K562 (cell line): ENCODE measurements at regions not wholly inside any gene's neighbourhood (a gene's known extent, or its start where the extent isn't known, plus 50 kb on each side); places are given as distances from the start of the nearest gene placed in this dataset.
A peak's percentile ranks its signal among the peaks of the same experiment; 100 is the strongest.

Experiments
- FOXA1 ChIP-seq: fragments of 450-650 bp; IDR thresholded peaks from 2 replicates; pipeline ENCODE4 v1.6.1; 2016; ENCODE audit warnings: mild to moderate bottlenecking, borderline replicate concordance
- GTF2F1 ChIP-seq: IDR thresholded peaks from 2 replicates; pipeline ENCODE4 v1.6.1; 2011; ENCODE audit warnings: low read depth, low read length, improper control_type of control experiment
- HNRNPUL1 ChIP-seq: fragments of 200-400 bp; formaldehyde crosslinking; IDR thresholded peaks from 2 replicates; pipeline ENCODE4 v1.6.1; 2017; ENCODE audit warnings: low read length
- MAFK ChIP-seq: IDR thresholded peaks from 2 replicates; pipeline ENCODE4 v1.6.1; 2011; ENCODE audit warnings: low read length, improper control_type of control experiment
- MCM3 ChIP-seq: fragments of 450-650 bp; IDR thresholded peaks from 2 replicates; pipeline ENCODE4 v1.6.1; 2016
- PBX2 ChIP-seq, 2 experiments: IDR thresholded peaks in 1 of 2; conservative IDR thresholded peaks in 1 of 2; 2 replicates each; pipeline ENCODE4 v1.6.1; 2016; ENCODE audit warnings: low read depth in 2 of 2, mild to moderate bottlenecking in 1 of 2, missing compliant biosample characterization in 1 of 2, missing genetic modification characterization in 1 of 2, moderate library complexity in 1 of 2
- PPARD ChIP-seq: fragments of 250-450 bp; sonication (Bioruptor Pico); IDR thresholded peaks from 2 replicates; pipeline ENCODE4 v1.8.0; 2022; ENCODE audit warnings: inconsistent platforms, mild to moderate bottlenecking, moderate library complexity
- REST ChIP-seq, 2 experiments: fragments of 450-650 bp; formaldehyde crosslinking in 1 of 2; IDR thresholded peaks; 2 replicates each; pipeline versions ENCODE4 v1.4.0 to v1.6.1; 2014 to 2020; ENCODE audit warnings: mild to moderate bottlenecking in 2 of 2, borderline replicate concordance in 1 of 2, low read depth in 1 of 2
- SMC3 ChIP-seq: conservative IDR thresholded peaks from 2 replicates; pipeline ENCODE4 v1.6.1; 2011; ENCODE audit warnings: low read depth, low read length, improper control_type of control experiment; ENCODE audit not compliant: insufficient read depth
- TEAD1 ChIP-seq, 2 experiments: fragments of 450-650 bp in 1 of 2; sonication (generic) in 1 of 2; formaldehyde crosslinking; IDR thresholded peaks; 2 replicates each; pipeline versions ENCODE4 v1.4.0 to v1.8.0; 2020 to 2022; ENCODE audit warnings: mild to moderate bottlenecking in 2 of 2, missing genetic modification reagents in 1 of 2
- ZNF436 ChIP-seq: fragments of 250-450, 450-650 bp; sonication (Bioruptor Pico); formaldehyde crosslinking; IDR thresholded peaks from 2 replicates; pipeline ENCODE4 v1.7.0; 2020; ENCODE audit warnings: mild to moderate bottlenecking
- ZNF764 ChIP-seq: fragments of 250-450 bp; sonication (Bioruptor Pico); IDR thresholded peaks from 2 replicates; pipeline ENCODE4 v1.4.0; 2020; ENCODE audit warnings: low read depth, mild to moderate bottlenecking, moderate library complexity
- TF ChIP-seq, protein P1 (sequence below): fragments of 450-650 bp; formaldehyde crosslinking; IDR thresholded peaks from 2 replicates; pipeline ENCODE4 v1.4.0; 2020; ENCODE audit warnings: mild to moderate bottlenecking, moderate library complexity
- TF ChIP-seq, protein P2 (sequence below): sonication (generic); formaldehyde crosslinking; IDR thresholded peaks from 2 replicates; pipeline ENCODE4 v1.8.0; 2022; ENCODE audit warnings: missing genetic modification reagents, mild to moderate bottlenecking, moderate library complexity, borderline replicate concordance

DNA sequence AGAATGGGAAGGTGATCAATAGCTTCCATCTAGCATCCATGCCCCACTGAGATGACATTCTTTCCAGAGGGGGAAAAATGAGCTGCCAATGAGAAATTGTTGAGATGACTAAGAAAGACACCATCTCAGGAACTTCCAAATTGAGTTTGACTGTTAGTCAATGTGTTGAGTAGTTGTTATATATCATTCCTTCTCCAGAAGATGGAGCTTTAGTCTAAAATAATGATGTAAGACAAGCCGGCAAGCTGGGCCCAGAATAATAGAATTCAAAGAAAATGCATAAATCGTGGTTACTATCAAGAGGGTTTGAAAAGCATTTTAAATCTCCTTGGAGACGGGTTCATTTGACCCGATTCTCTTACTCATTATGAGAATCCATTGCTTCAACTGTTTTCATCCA is 71.0 kb upstream of the ATF7IP2 start (continued):
- TF ChIP-seq, protein P1, sequence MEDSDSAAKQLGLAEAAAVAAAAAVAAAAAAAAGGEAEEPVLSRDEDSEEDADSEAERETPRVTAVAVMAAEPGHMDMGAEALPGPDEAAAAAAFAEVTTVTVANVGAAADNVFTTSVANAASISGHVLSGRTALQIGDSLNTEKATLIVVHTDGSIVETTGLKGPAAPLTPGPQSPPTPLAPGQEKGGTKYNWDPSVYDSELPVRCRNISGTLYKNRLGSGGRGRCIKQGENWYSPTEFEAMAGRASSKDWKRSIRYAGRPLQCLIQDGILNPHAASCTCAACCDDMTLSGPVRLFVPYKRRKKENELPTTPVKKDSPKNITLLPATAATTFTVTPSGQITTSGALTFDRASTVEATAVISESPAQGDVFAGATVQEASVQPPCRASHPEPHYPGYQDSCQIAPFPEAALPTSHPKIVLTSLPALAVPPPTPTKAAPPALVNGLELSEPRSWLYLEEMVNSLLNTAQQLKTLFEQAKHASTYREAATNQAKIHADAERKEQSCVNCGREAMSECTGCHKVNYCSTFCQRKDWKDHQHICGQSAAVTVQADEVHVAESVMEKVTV, result peak; percentile 31; the same call in 1 of the 2 replicates
- TF ChIP-seq, protein P2, sequence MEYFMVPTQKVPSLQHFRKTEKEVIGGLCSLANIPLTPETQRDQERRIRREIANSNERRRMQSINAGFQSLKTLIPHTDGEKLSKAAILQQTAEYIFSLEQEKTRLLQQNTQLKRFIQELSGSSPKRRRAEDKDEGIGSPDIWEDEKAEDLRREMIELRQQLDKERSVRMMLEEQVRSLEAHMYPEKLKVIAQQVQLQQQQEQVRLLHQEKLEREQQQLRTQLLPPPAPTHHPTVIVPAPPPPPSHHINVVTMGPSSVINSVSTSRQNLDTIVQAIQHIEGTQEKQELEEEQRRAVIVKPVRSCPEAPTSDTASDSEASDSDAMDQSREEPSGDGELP (CRISPR knock-in tag), result no peak
- TF ChIP-seq FOXA1, result no peak
- no peak for TF ChIP-seq HNRNPUL1
- TF ChIP-seq ZNF436 (CRISPR knock-in tag), result no peak
- TF ChIP-seq PPARD (CRISPR knock-in tag), result no peak
- TF ChIP-seq SMC3, result 0 out of 2 replicates have a peak, but pooled peaks have one; percentile 37
- no peak for TF ChIP-seq PBX2 (CRISPR knock-in tag; IDR thresholded peaks at IDR 0.05; ENCODE audit: low read depth)
- TF ChIP-seq PBX2 (tag; conservative IDR thresholded peaks at IDR 0.05; ENCODE audit: low read depth), result peak; percentile 38; the same call in 1 of the 2 replicates
- no peak for TF ChIP-seq MAFK
- no peak for TF ChIP-seq GTF2F1
- TF ChIP-seq TEAD1 (CRISPR knock-in tag; IDR thresholded peaks at IDR 0.05), result no peak
- peak; percentile 83 for TF ChIP-seq REST (IDR thresholded peaks at IDR 0.05; ENCODE audit: borderline replicate concordance)
- no peak for TF ChIP-seq REST (CRISPR knock-in tag; IDR thresholded peaks at IDR 0.05; ENCODE audit: low read depth)
- no peak for TF ChIP-seq ZNF764 (CRISPR knock-in tag)
- TF ChIP-seq MCM3, result no peak
